GM12878 (cell line): ENCODE measurements at regions not wholly inside any gene's neighbourhood (a gene's known extent, or its start where the extent isn't known, plus 50 kb on each side); places are given as distances from the start of the nearest gene placed in this dataset.

Experiments
- ATAC-seq: fragments of 200-7000 bp; cut with Tn5 transposase; 3 replicates; pipeline ENCODE4 v1.9.1; 2020; ENCODE audit warnings: mild to moderate bottlenecking, moderate library complexity
- BruUV-seq: library from RNA; stranded (reverse); fragments of 400-500 nt; replicated peaks from 2 replicates; lab custom pipeline; 2021; lab: Mats Ljungman, UMichigan
- CTCF ChIA-PET: fragments of 300-600 bp; sonication (Branson Sonifier 250); formaldehyde crosslinking; extraction: SDS; loops from one replicate; lab custom pipeline; 2021; ENCODE audit warnings: inconsistent platforms; lab: Yijun Ruan, JAX
- POLR2A ChIA-PET: fragments of 350-600 bp; formaldehyde crosslinking; extraction: SDS; loops from one replicate; lab custom pipeline; 2021; ENCODE audit warnings: inconsistent platforms; lab: Charles Lee
- RAD21 ChIA-PET: fragments of 300-600 bp; sonication (Branson Sonifier 250); formaldehyde crosslinking; loops from one replicate; lab custom pipeline; 2023; ENCODE audit warnings: antibody characterized with exemption; ENCODE audit not compliant: unreplicated experiment; lab: Charles Lee
- SMC1A ChIA-PET: fragments of 300-600 bp; sonication (Branson Sonifier 250); formaldehyde crosslinking; loops from one replicate; lab custom pipeline; 2023; ENCODE audit not compliant: unreplicated experiment, uncharacterized antibody; lab: Charles Lee
- DNase-seq: peaks from one replicate; pipeline ENCODE4 v3.0.0-alpha.2; 2011; ENCODE audit warnings: low read depth, low spot score
- FAIRE-seq: peaks from 3 replicates; lab custom pipeline; 2011; peaks lifted over from hg19 to GRCh38; lab: Jason Lieb, UNC
- H2AFZ ChIP-seq: 2 replicates; pipeline ENCODE4 v1.6.0; 2011; ENCODE audit warnings: low read depth, low read length, control low read depth; ENCODE audit not compliant: control insufficient read depth
- H3K27ac ChIP-seq: 2 replicates; pipeline ENCODE4 v1.5.1; 2011; ENCODE audit warnings: control low read depth; ENCODE audit not compliant: control insufficient read depth, insufficient read depth
- H3K27me3 ChIP-seq, 2 experiments: replicated peaks in 1 of 2; 2 replicates each; pipeline versions ENCODE4 v1.6.0 to v1.6.1; 2011; ENCODE audit warnings: low read length in 1 of 2; ENCODE audit not compliant: control insufficient read depth in 2 of 2, insufficient read depth in 2 of 2
- H3K36me3 ChIP-seq, 2 experiments: 2 replicates each; pipeline ENCODE4 v1.5.1; 2011; ENCODE audit warnings: low read length in 1 of 2; ENCODE audit not compliant: control insufficient read depth in 2 of 2, insufficient read depth in 2 of 2
- H3K4me1 ChIP-seq: 2 replicates; pipeline ENCODE4 v1.6.1; 2011; ENCODE audit warnings: mild to moderate bottlenecking, low read length, moderate library complexity, mixed read lengths; ENCODE audit not compliant: control insufficient read depth, insufficient read depth
- H3K4me2 ChIP-seq: 2 replicates; pipeline ENCODE4 v1.6.0; 2011; ENCODE audit warnings: control low read depth; ENCODE audit not compliant: control insufficient read depth, insufficient read depth
- H3K4me3 ChIP-seq: fragments of 200-600 bp; sonication (generic); 2 replicates; pipeline ENCODE4 v1.5.1; 2016
- H3K79me2 ChIP-seq: 2 replicates; pipeline ENCODE4 v1.6.0; 2011; ENCODE audit warnings: low read length; ENCODE audit not compliant: control insufficient read depth, insufficient read depth
- H3K9ac ChIP-seq: 2 replicates; pipeline ENCODE4 v1.8.0; 2011; ENCODE audit warnings: low read length, control low read depth, mixed read lengths; ENCODE audit not compliant: control insufficient read depth, insufficient read depth
- H3K9me3 ChIP-seq: replicated peaks from 3 replicates; pipeline ENCODE4 v1.5.1; 2011; ENCODE audit warnings: mild to moderate bottlenecking, low read length; ENCODE audit not compliant: control insufficient read depth, insufficient read depth
- H4K20me1 ChIP-seq: 2 replicates; pipeline ENCODE4 v1.6.0; 2011; ENCODE audit not compliant: control insufficient read depth, insufficient read depth
- BRCA1 ChIP-seq: IDR thresholded peaks from 2 replicates; pipeline ENCODE4 v1.6.1; 2011; ENCODE audit warnings: low read depth, low read length, improper control_type of control experiment
- CEBPB ChIP-seq, 2 experiments: fragments of 150-350 bp in 1 of 2; IDR thresholded peaks; 2 replicates each; pipeline ENCODE4 v1.6.1; 2012 to 2014; ENCODE audit warnings: low read depth in 2 of 2, low read length in 2 of 2, borderline replicate concordance in 1 of 2, inconsistent platforms in 1 of 2
- EED ChIP-seq: sonication (generic); IDR thresholded peaks from 2 replicates; pipeline ENCODE4 v1.6.1; 2016; ENCODE audit warnings: antibody characterized with exemption, low read depth
- FOXM1 ChIP-seq: IDR thresholded peaks from 2 replicates; pipeline ENCODE4 v1.6.1; 2012; ENCODE audit warnings: low read depth, mild to moderate bottlenecking, inconsistent platforms, low read length, moderate library complexity
- MTA2 ChIP-seq: fragments of 450-650 bp; IDR thresholded peaks from 2 replicates; pipeline ENCODE4 v1.6.1; 2016; ENCODE audit warnings: low read depth, mild to moderate bottlenecking, moderate library complexity
- MXI1 ChIP-seq: fragments of 150-350 bp; IDR thresholded peaks from 2 replicates; pipeline ENCODE4 v1.6.1; 2011; ENCODE audit warnings: low read depth, mild to moderate bottlenecking, inconsistent platforms, low read length, improper control_type of control experiment
- NBN ChIP-seq: fragments of 450-650 bp; IDR thresholded peaks from 2 replicates; pipeline ENCODE4 v1.6.1; 2016
- POU2F2 ChIP-seq: IDR thresholded peaks from 3 replicates; pipeline ENCODE4 v1.6.1; 2011; ENCODE audit warnings: low read depth, mild to moderate bottlenecking, low read length, borderline replicate concordance
- TBL1XR1 ChIP-seq: IDR thresholded peaks from 2 replicates; pipeline ENCODE4 v1.6.1; 2012; ENCODE audit warnings: low read depth, low read length, improper control_type of control experiment
- WGBS: methylation state at CpG from one replicate; pipeline ENCODE4 v1.1.6; 2016; ENCODE audit warnings: low lambda C conversion rate; ENCODE audit not compliant: insufficient replicate concordance, insufficient coverage; ENCODE audit errors: missing lambda C conversion rate; 5-methylcytosine and 5-hydroxymethylcytosine counted together
- in situ Hi-C: fragments of 300-500 bp; cut with MboI; formaldehyde crosslinking; loops from 9 replicates; pipeline ENCODE4 v1.14.3; 2018; ENCODE audit warnings: mixed read lengths
- intact Hi-C: fragments of 100-400 bp; cut with micrococcal nuclease; formaldehyde crosslinking; loops from one replicate; pipeline ENCODE4 v1.14.2; 2022; ENCODE audit not compliant: unreplicated experiment
- TF ChIP-seq, protein P1 (sequence below): fragments of 450-650 bp; IDR thresholded peaks from 2 replicates; pipeline ENCODE4 v1.6.1; 2016; ENCODE audit warnings: mild to moderate bottlenecking, moderate library complexity, borderline replicate concordance
- TF ChIP-seq, protein P2 (sequence below): IDR thresholded peaks from 2 replicates; pipeline ENCODE4 v1.6.1; 2012; ENCODE audit warnings: low read depth, low read length, improper control_type of control experiment
- TF ChIP-seq, protein P3 (sequence below), 3 experiments: IDR thresholded peaks in 2 of 3; conservative IDR thresholded peaks in 1 of 3; 2 replicates each; pipeline ENCODE4 v1.5.1; 2011; ENCODE audit warnings: low read depth in 3 of 3, low read length in 3 of 3, mild to moderate bottlenecking in 3 of 3, control low read depth in 2 of 3, moderate library complexity in 2 of 3, inconsistent platforms in 1 of 3, mixed read lengths in 1 of 3; ENCODE audit not compliant: control insufficient read depth in 2 of 3, insufficient read depth in 1 of 3; ENCODE audit errors: extremely low read depth in 1 of 3

DNA sequence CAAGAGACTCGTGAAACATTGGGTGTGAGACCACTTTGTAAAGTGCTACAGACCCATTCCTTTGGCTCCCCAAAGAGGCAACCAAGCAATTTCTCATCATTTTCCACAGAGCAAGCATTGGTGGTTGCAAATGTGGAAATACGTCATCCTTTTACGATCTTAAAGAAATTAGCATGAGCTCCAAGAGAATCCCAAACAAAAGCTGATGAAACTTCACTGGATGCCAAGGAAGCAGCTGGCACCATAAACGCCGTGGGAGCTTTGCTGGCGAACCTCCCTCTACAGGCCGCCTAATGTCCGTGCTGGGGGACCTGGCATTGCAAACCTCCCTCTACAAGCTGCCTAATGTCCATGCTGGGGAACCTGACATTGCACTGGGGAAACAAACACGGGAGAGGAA is 432.4 kb downstream of the ACTL7B start:
- ChIA-PET CTCF (no interaction called here), RAD21 (no interaction called here), POLR2A (interaction anchor here (0.5 kb wide), 1 partner anchor 886 kb away, joined by 3 read pairs; no protein-coding TSS in a partner anchor), SMC1A (no interaction called here)
- Histone ChIP-seq H3K9me3 (no peaks in the 10 kb centered on the region), H2AFZ (no peak overlapping the region), H3K4me1 (no peaks in the 10 kb centered on the region), H3K36me3 (no peaks in the 10 kb centered on the region), H3K27me3 (no peaks in the 10 kb centered on the region), H3K27ac (no peak overlapping the region), H3K4me3 (no peak overlapping the region), H3K4me2 (no peak overlapping the region), H4K20me1 (no peaks in the 10 kb centered on the region), H3K9ac (no peak overlapping the region), H3K79me2 (no peaks in the 10 kb centered on the region)
- in situ Hi-C loops, result no loop called here
- no peak for FAIRE-seq
- TF ChIP-seq POU2F2, result no peak
- no peak for TF ChIP-seq CEBPB (IDR thresholded peaks at IDR 0.05; ENCODE audit: borderline replicate concordance in 1 of 2, low read depth in 2 of 2, low read length in 2 of 2)
- TF ChIP-seq NBN, result no peak
- TF ChIP-seq BRCA1, result no peak
- TF ChIP-seq TBL1XR1, result no peak
- no peak for TF ChIP-seq FOXM1
- TF ChIP-seq, protein P1, sequence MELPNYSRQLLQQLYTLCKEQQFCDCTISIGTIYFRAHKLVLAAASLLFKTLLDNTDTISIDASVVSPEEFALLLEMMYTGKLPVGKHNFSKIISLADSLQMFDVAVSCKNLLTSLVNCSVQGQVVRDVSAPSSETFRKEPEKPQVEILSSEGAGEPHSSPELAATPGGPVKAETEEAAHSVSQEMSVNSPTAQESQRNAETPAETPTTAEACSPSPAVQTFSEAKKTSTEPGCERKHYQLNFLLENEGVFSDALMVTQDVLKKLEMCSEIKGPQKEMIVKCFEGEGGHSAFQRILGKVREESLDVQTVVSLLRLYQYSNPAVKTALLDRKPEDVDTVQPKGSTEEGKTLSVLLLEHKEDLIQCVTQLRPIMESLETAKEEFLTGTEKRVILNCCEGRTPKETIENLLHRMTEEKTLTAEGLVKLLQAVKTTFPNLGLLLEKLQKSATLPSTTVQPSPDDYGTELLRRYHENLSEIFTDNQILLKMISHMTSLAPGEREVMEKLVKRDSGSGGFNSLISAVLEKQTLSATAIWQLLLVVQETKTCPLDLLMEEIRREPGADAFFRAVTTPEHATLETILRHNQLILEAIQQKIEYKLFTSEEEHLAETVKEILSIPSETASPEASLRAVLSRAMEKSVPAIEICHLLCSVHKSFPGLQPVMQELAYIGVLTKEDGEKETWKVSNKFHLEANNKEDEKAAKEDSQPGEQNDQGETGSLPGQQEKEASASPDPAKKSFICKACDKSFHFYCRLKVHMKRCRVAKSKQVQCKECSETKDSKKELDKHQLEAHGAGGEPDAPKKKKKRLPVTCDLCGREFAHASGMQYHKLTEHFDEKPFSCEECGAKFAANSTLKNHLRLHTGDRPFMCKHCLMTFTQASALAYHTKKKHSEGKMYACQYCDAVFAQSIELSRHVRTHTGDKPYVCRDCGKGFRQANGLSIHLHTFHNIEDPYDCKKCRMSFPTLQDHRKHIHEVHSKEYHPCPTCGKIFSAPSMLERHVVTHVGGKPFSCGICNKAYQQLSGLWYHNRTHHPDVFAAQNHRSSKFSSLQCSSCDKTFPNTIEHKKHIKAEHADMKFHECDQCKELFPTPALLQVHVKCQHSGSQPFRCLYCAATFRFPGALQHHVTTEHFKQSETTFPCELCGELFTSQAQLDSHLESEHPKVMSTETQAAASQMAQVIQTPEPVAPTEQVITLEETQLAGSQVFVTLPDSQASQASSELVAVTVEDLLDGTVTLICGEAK, result no peak
- TF ChIP-seq MXI1, result no peak
- no peak for TF ChIP-seq MTA2
- TF ChIP-seq, protein P2, sequence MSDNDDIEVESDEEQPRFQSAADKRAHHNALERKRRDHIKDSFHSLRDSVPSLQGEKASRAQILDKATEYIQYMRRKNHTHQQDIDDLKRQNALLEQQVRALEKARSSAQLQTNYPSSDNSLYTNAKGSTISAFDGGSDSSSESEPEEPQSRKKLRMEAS, result no peak
- no peak for TF ChIP-seq EED
- TF ChIP-seq, protein P3, sequence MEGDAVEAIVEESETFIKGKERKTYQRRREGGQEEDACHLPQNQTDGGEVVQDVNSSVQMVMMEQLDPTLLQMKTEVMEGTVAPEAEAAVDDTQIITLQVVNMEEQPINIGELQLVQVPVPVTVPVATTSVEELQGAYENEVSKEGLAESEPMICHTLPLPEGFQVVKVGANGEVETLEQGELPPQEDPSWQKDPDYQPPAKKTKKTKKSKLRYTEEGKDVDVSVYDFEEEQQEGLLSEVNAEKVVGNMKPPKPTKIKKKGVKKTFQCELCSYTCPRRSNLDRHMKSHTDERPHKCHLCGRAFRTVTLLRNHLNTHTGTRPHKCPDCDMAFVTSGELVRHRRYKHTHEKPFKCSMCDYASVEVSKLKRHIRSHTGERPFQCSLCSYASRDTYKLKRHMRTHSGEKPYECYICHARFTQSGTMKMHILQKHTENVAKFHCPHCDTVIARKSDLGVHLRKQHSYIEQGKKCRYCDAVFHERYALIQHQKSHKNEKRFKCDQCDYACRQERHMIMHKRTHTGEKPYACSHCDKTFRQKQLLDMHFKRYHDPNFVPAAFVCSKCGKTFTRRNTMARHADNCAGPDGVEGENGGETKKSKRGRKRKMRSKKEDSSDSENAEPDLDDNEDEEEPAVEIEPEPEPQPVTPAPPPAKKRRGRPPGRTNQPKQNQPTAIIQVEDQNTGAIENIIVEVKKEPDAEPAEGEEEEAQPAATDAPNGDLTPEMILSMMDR (IDR thresholded peaks at IDR 0.05 in 2 of 3, conservative IDR thresholded peaks at IDR 0.05 in 1 of 3; ENCODE audit: control insufficient read depth in 2 of 3, extremely low read depth in 1 of 3, insufficient read depth in 1 of 3, low read depth in 3 of 3, low read length in 3 of 3), result no peak
- intact Hi-C loops, result no loop called here
- no TSS peak for BruUV-seq
- ATAC-seq, result no peak
- no peak for DNase-seq
- WGBS, result 15% methylated on average over 9 of the region's 9 CpGs
